ENCODE measurements at regions not wholly inside any gene's neighbourhood (a gene's known extent, or its start where the extent isn't known, plus 50 kb on each side); places are given as distances from the start of the nearest gene placed in this dataset.

- TF ChIP-seq POLR2A (IDR thresholded peaks at IDR 0.05; ENCODE audit: low read depth, low read length) (no peak), POLR2AphosphoS5 (IDR thresholded peaks at IDR 0.05; ENCODE audit: low read depth, low read length) (no peak)
Measured at GRCh38 chrX:39476604-39477021, 621.1 kb downstream of the BCOR start.

All from GM12892 (cell line).